ENCODE measurements at regions not wholly inside any gene's neighbourhood (a gene's known extent, or its start where the extent isn't known, plus 50 kb on each side); places are given as distances from the start of the nearest gene placed in this dataset.

DNA sequence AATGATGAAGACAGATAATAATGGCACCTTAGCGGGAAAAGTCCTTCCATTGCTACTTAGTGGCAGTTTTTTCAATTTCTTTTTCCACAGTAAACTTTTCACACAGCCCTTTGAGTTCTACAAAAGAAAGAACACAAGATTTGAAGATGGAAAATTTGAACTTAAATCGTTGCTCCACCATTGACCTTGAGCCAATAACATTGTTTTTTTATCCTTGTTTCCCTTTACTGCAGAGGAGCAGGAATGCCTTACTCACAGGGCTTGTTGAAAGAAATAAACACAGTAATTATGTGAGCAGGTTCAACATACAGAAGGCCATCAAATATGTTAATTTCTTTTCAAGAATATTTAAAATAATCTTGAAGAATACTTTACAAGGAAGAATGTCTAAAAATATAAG lies 181.5 kb upstream of the KRR1 start:
- no peak for DNase-seq (ENCODE audit: low spot score)
- H3K79me2 ChIP-seq (ENCODE audit: insufficient read depth, low read length): no peaks in the 10 kb centered on the region
- H3K4me3 ChIP-seq (replicated peaks in 1 of 3; ENCODE audit: insufficient read depth in 1 of 3, low read depth in 2 of 3, low read length in 3 of 3): no peak overlapping the region
- H3K27ac ChIP-seq (ENCODE audit: extremely low read length, insufficient read depth, low read length): no peak overlapping the region
- no peaks in the 10 kb centered on the region for H3K27me3 ChIP-seq (ENCODE audit: control insufficient read depth in 1 of 2, insufficient read depth in 2 of 2, low read length in 2 of 2)
- H2AFZ ChIP-seq (ENCODE audit: low read length): no peak overlapping the region
- WGBS (ENCODE audit: low lambda C conversion rate): 54% methylated on average over 2 of the region's 2 CpGs
- no peak for FAIRE-seq
- no peaks in the 10 kb centered on the region for H3K9me3 ChIP-seq (ENCODE audit: low read length)
- H3K4me2 ChIP-seq (ENCODE audit: low read depth, low read length): no peak overlapping the region
- H3K9ac ChIP-seq (ENCODE audit: insufficient read depth, low read depth, low read length): no peak overlapping the region
- POLR2A ChIA-PET: no interaction called here
- in situ Hi-C loops (cut with HindIII; ENCODE audit: extremely low pct_ligation_motif_present, low pct_unique_long_range_greater_than_20kb) (no loop called here), intact Hi-C loops (cut with micrococcal nuclease; ENCODE audit: unreplicated experiment) (loop anchor here (2.0 kb wide), 1 partner anchor 14 kb away; no protein-coding TSS in a partner anchor)
- H3K4me1 ChIP-seq (ENCODE audit: insufficient read depth, low read length): peaks cover 16% of the 10 kb centered on the region
- H4K20me1 ChIP-seq (ENCODE audit: insufficient read depth, low read length): no peaks in the 10 kb centered on the region
- H3K36me3 ChIP-seq (replicated peaks in 1 of 2; ENCODE audit: control insufficient read depth in 1 of 2, insufficient read depth in 2 of 2, low read length in 2 of 2): no peaks in the 10 kb centered on the region
- CTCF ChIA-PET (ENCODE audit: low intra/inter-chr PET ratio, low total read pairs): no interaction called here
- no TSS peak for BruUV-seq (replicated peaks)
- ATAC-seq: no peak
- no peak for TF ChIP-seq SRSF1 (optimal IDR thresholded peaks at IDR 0.05; ENCODE audit: low read depth, low read length)
- TF ChIP-seq, protein P1, sequence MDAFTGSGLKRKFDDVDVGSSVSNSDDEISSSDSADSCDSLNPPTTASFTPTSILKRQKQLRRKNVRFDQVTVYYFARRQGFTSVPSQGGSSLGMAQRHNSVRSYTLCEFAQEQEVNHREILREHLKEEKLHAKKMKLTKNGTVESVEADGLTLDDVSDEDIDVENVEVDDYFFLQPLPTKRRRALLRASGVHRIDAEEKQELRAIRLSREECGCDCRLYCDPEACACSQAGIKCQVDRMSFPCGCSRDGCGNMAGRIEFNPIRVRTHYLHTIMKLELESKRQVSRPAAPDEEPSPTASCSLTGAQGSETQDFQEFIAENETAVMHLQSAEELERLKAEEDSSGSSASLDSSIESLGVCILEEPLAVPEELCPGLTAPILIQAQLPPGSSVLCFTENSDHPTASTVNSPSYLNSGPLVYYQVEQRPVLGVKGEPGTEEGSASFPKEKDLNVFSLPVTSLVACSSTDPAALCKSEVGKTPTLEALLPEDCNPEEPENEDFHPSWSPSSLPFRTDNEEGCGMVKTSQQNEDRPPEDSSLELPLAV (CRISPR knock-in tag; conservative IDR thresholded peaks at IDR 0.05; ENCODE audit: low read depth): no peak
- TF ChIP-seq, protein P2, sequence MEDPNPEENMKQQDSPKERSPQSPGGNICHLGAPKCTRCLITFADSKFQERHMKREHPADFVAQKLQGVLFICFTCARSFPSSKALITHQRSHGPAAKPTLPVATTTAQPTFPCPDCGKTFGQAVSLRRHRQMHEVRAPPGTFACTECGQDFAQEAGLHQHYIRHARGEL (CRISPR knock-in tag; IDR thresholded peaks at IDR 0.05): no peak
- TF ChIP-seq ZNF225 (CRISPR knock-in tag; IDR thresholded peaks at IDR 0.05): no peak
- TF ChIP-seq, protein P3, sequence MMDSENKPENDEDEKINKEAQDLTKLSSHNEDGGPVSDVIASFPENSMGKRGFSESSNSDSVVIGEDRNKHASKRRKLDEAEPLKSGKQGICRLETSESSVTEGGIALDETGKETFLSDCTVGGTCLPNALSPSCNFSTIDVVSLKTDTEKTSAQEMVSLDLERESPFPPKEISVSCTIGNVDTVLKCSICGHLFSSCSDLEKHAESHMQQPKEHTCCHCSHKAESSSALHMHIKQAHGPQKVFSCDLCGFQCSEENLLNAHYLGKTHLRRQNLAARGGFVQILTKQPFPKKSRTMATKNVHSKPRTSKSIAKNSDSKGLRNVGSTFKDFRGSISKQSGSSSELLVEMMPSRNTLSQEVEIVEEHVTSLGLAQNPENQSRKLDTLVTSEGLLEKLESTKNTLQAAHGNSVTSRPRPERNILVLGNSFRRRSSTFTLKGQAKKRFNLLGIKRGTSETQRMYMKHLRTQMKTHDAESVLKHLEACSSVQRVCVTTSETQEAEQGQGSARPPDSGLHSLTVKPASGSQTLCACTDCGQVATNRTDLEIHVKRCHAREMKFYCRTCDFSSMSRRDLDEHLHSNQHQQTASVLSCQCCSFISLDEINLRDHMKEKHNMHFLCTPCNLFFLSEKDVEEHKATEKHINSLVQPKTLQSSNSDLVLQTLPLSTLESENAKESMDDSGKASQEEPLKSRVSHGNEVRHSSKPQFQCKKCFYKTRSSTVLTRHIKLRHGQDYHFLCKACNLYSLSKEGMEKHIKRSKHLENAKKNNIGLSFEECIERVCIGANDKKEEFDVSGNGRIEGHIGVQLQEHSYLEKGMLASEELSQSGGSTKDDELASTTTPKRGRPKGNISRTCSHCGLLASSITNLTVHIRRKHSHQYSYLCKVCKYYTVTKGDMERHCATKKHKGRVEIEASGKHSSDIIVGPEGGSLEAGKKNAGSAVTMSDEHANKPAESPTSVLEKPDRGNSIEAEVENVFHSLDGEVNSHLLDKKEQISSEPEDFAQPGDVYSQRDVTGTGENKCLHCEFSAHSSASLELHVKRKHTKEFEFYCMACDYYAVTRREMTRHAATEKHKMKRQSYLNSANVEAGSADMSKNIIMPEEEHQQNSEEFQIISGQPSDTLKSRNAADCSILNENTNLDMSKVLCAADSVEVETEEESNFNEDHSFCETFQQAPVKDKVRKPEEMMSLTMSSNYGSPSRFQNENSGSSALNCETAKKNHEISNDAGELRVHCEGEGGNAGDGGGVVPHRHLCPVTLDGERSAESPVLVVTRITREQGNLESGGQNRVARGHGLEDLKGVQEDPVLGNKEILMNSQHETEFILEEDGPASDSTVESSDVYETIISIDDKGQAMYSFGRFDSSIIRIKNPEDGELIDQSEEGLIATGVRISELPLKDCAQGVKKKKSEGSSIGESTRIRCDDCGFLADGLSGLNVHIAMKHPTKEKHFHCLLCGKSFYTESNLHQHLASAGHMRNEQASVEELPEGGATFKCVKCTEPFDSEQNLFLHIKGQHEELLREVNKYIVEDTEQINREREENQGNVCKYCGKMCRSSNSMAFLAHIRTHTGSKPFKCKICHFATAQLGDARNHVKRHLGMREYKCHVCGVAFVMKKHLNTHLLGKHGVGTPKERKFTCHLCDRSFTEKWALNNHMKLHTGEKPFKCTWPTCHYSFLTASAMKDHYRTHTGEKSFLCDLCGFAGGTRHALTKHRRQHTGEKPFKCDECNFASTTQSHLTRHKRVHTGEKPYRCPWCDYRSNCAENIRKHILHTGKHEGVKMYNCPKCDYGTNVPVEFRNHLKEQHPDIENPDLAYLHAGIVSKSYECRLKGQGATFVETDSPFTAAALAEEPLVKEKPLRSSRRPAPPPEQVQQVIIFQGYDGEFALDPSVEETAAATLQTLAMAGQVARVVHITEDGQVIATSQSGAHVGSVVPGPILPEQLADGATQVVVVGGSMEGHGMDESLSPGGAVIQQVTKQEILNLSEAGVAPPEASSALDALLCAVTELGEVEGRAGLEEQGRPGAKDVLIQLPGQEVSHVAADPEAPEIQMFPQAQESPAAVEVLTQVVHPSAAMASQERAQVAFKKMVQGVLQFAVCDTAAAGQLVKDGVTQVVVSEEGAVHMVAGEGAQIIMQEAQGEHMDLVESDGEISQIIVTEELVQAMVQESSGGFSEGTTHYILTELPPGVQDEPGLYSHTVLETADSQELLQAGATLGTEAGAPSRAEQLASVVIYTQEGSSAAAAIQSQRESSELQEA (CRISPR knock-in tag; IDR thresholded peaks at IDR 0.05; ENCODE audit: not compliant biosample characterization): no peak
- no peak for TF ChIP-seq SALL1 (CRISPR knock-in tag; IDR thresholded peaks at IDR 0.05)
- TF ChIP-seq ONECUT2 (CRISPR knock-in tag; IDR thresholded peaks at IDR 0.05): no peak
- TF ChIP-seq ZNF674 (CRISPR knock-in tag; IDR thresholded peaks at IDR 0.05; ENCODE audit: low read depth): no peak
- no peak for TF ChIP-seq NCOR1 (IDR thresholded peaks at IDR 0.05; ENCODE audit: borderline replicate concordance, low read length)
- TF ChIP-seq MLLT10 (CRISPR knock-in tag; IDR thresholded peaks at IDR 0.05): no peak
- no peak for TF ChIP-seq ZIK1 (CRISPR knock-in tag; IDR thresholded peaks at IDR 0.05; ENCODE audit: borderline replicate concordance, low read depth)
- TF ChIP-seq HOXA7 (CRISPR knock-in tag; IDR thresholded peaks at IDR 0.05): no peak
- TF ChIP-seq PITX1 (CRISPR knock-in tag; IDR thresholded peaks at IDR 0.05): no peak
- TF ChIP-seq, protein P4, sequence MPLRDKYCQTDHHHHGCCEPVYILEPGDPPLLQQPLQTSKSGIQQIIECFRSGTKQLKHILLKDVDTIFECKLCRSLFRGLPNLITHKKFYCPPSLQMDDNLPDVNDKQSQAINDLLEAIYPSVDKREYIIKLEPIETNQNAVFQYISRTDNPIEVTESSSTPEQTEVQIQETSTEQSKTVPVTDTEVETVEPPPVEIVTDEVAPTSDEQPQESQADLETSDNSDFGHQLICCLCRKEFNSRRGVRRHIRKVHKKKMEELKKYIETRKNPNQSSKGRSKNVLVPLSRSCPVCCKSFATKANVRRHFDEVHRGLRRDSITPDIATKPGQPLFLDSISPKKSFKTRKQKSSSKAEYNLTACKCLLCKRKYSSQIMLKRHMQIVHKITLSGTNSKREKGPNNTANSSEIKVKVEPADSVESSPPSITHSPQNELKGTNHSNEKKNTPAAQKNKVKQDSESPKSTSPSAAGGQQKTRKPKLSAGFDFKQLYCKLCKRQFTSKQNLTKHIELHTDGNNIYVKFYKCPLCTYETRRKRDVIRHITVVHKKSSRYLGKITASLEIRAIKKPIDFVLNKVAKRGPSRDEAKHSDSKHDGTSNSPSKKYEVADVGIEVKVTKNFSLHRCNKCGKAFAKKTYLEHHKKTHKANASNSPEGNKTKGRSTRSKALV (CRISPR knock-in tag; IDR thresholded peaks at IDR 0.05): no peak
